OCI-LY7 (cell line): ENCODE measurements at regions not wholly inside any gene's neighbourhood (a gene's known extent, or its start where the extent isn't known, plus 50 kb on each side); places are given as distances from the start of the nearest gene placed in this dataset.

Experiments
- BruUV-seq: library from RNA; stranded (reverse); fragments of 400-500 nt; replicated peaks from 2 replicates; lab custom pipeline; 2021; lab: Mats Ljungman, UMichigan
- CTCF ChIA-PET: fragments of 300-600 bp; sonication (Branson Sonifier 250); formaldehyde crosslinking; loops from one replicate; lab custom pipeline; 2022; ENCODE audit warnings: antibody characterized with exemption; ENCODE audit not compliant: unreplicated experiment; lab: Charles Lee
- POLR2A ChIA-PET: fragments of 300-600 bp; sonication (Branson Sonifier 250); formaldehyde crosslinking; loops from one replicate; lab custom pipeline; 2022; ENCODE audit warnings: antibody characterized with exemption; lab: Charles Lee
- DNase-seq: peaks from one replicate; pipeline ENCODE4 v3.0.0-alpha.2; 2015; ENCODE audit warnings: low spot score
- H2AFZ ChIP-seq: fragments of 200-600 bp; sonication (generic), shearing (Covaris generic); 2 replicates; pipeline ENCODE4 v1.6.1; 2014; ENCODE audit warnings: mild to moderate bottlenecking, antibody characterized with exemption, low read length, moderate library complexity
- H3K27ac ChIP-seq: fragments of 200-600 bp; sonication (generic); 2 replicates; pipeline ENCODE4 v1.5.1; 2014; ENCODE audit warnings: mixed run types, low read depth, mild to moderate bottlenecking, moderate library complexity, low read length, inconsistent platforms; ENCODE audit not compliant: poor library complexity, severe bottlenecking
- H3K36me3 ChIP-seq: fragments of 200-600 bp; sonication (generic); 2 replicates; pipeline ENCODE4 v1.6.1; 2014; ENCODE audit warnings: mild to moderate bottlenecking, antibody characterized with exemption, low read length, moderate library complexity, mixed read lengths; ENCODE audit not compliant: insufficient read depth
- H3K4me1 ChIP-seq: fragments of 200-600 bp; sonication (generic); 2 replicates; pipeline ENCODE4 v1.5.1; 2014; ENCODE audit warnings: mild to moderate bottlenecking, low read length; ENCODE audit not compliant: insufficient read depth, poor library complexity, severe bottlenecking
- H3K4me2 ChIP-seq: fragments of 200-600 bp; sonication (generic); 2 replicates; pipeline ENCODE4 v1.6.1; 2014; ENCODE audit warnings: mild to moderate bottlenecking, low read length
- H3K4me3 ChIP-seq: fragments of 200-600 bp; sonication (generic); 2 replicates; pipeline ENCODE4 v1.5.1; 2014; ENCODE audit warnings: mild to moderate bottlenecking, low read depth, low read length; ENCODE audit not compliant: poor library complexity, severe bottlenecking
- H3K79me2 ChIP-seq: fragments of 200-600 bp; sonication (generic); 2 replicates; pipeline ENCODE4 v1.6.1; 2016; ENCODE audit warnings: low read depth, mild to moderate bottlenecking, low read length, moderate library complexity, mixed read lengths; ENCODE audit not compliant: insufficient read depth
- H3K9me2 ChIP-seq: fragments of 200-600 bp; sonication (generic); 2 replicates; pipeline ENCODE4 v1.6.1; 2016; ENCODE audit warnings: mild to moderate bottlenecking, low read length, mixed read lengths; ENCODE audit not compliant: insufficient read depth
- H3K9me3 ChIP-seq: fragments of 200-600 bp; sonication (generic); 2 replicates; pipeline ENCODE4 v1.6.1; 2014; ENCODE audit warnings: mild to moderate bottlenecking, mixed run types, low read length, mixed read lengths
- H4K20me1 ChIP-seq: fragments of 200-600 bp; sonication (generic); 2 replicates; pipeline ENCODE4 v1.6.1; 2014; ENCODE audit warnings: mild to moderate bottlenecking, antibody characterized with exemption, low read length, moderate library complexity, mixed read lengths; ENCODE audit not compliant: insufficient read depth
- CTCF ChIP-seq: fragments of 200-600 bp; sonication (generic); conservative IDR thresholded peaks from 2 replicates; pipeline ENCODE4 v1.5.1; 2014; ENCODE audit warnings: mild to moderate bottlenecking, antibody characterized with exemption, low read length, moderate library complexity, mixed read lengths
- EZH2phosphoT487 ChIP-seq: fragments of 200-600 bp; sonication (generic); IDR thresholded peaks from 2 replicates; pipeline ENCODE4 v1.6.1; 2018; ENCODE audit warnings: low read depth, borderline replicate concordance, mild to moderate bottlenecking, mixed run types, antibody characterized with exemption, low read length, moderate library complexity, mixed read lengths
- intact Hi-C: fragments of 100-400 bp; cut with micrococcal nuclease; formaldehyde crosslinking; loops from one replicate; pipeline ENCODE4 v1.10.0; 2022; ENCODE audit not compliant: unreplicated experiment

- Histone ChIP-seq H3K4me1 (no peaks in the 10 kb centered on the region), H3K4me3 (no peak overlapping the region), H3K36me3 (no peaks in the 10 kb centered on the region), H3K9me3 (no peaks in the 10 kb centered on the region), H4K20me1 (no peaks in the 10 kb centered on the region), H3K4me2 (no peak overlapping the region), H2AFZ (no peak overlapping the region), H3K79me2 (no peaks in the 10 kb centered on the region), H3K9me2 (no peaks in the 10 kb centered on the region), H3K27ac (no peak overlapping the region)
- no TSS peak for BruUV-seq
- ChIA-PET CTCF (no interaction called here), POLR2A (no interaction called here)
- intact Hi-C loops, result no loop called here
- TF ChIP-seq EZH2phosphoT487 (no peak), CTCF (no peak)
- no peak for DNase-seq
Measured at GRCh38 chr5:2177244-2177643, 294.5 kb upstream of the IRX4 start.

GRCh38 chr5:2176581-2176980, 293.9 kb upstream of the IRX4 start:
- no peak for DNase-seq
- Histone ChIP-seq H2AFZ (no peak overlapping the region), H3K4me3 (no peak overlapping the region), H3K36me3 (no peaks in the 10 kb centered on the region), H3K27ac (no peak overlapping the region), H3K4me2 (no peak overlapping the region), H4K20me1 (no peaks in the 10 kb centered on the region), H3K4me1 (no peaks in the 10 kb centered on the region), H3K79me2 (no peaks in the 10 kb centered on the region), H3K9me2 (no peaks in the 10 kb centered on the region), H3K9me3 (no peaks in the 10 kb centered on the region)
- ChIA-PET POLR2A (no interaction called here), CTCF (no interaction called here)
- TF ChIP-seq CTCF (no peak), EZH2phosphoT487 (no peak)
- BruUV-seq, result no TSS peak
- intact Hi-C loops, result no loop called here

GRCh38 chr5:2175842-2176404, 293.2 kb upstream of the IRX4 start:
- no peaks in the 10 kb centered on the region for H3K9me2 ChIP-seq
- H3K4me3 ChIP-seq, result no peak overlapping the region
- H3K36me3 ChIP-seq, result no peaks in the 10 kb centered on the region
- POLR2A ChIA-PET, result no interaction called here
- no TSS peak for BruUV-seq
- no peaks in the 10 kb centered on the region for H3K9me3 ChIP-seq
- no peak overlapping the region for H3K4me2 ChIP-seq
- no peaks in the 10 kb centered on the region for H4K20me1 ChIP-seq
- no peak overlapping the region for H3K27ac ChIP-seq
- no peak for DNase-seq
- no peaks in the 10 kb centered on the region for H3K4me1 ChIP-seq
- intact Hi-C loops, result no loop called here
- CTCF ChIA-PET, result no interaction called here
- H3K79me2 ChIP-seq, result no peaks in the 10 kb centered on the region
- TF ChIP-seq EZH2phosphoT487, result no peak
- no peak for TF ChIP-seq CTCF
- H2AFZ ChIP-seq, result no peak overlapping the region
